ENCODE measurements at regions not wholly inside any gene's neighbourhood (a gene's known extent, or its start where the extent isn't known, plus 50 kb on each side); places are given as distances from the start of the nearest gene placed in this dataset.

GRCh38 chr12:59030415-59030814 is 110.1 kb upstream of the LRIG3 start:
- Histone ChIP-seq H3K4me1 (ENCODE audit: low read length) (peaks cover 31% of the 10 kb centered on the region), H3F3A (ENCODE audit: insufficient read depth, low read length) (peaks cover 6% of the 10 kb centered on the region; the same call in 1 of the 2 replicates), H3K36me3 (replicated peaks; ENCODE audit: insufficient read depth, low read length) (no peaks in the 10 kb centered on the region), H2AFZ (ENCODE audit: low read length) (no peak overlapping the region), H3K79me2 (ENCODE audit: low read length) (no peaks in the 10 kb centered on the region), H4K20me1 (ENCODE audit: insufficient read depth, low read length) (no peaks in the 10 kb centered on the region), H3K27me3 (replicated peaks; ENCODE audit: insufficient read depth, low read length) (no peaks in the 10 kb centered on the region), H3K9me3 (replicated peaks; ENCODE audit: insufficient read depth, low read length) (no peaks in the 10 kb centered on the region), H3K4me3 (ENCODE audit: low read length) (no peak overlapping the region), H3K9me2 (replicated peaks; ENCODE audit: insufficient read depth, low read length) (no peaks in the 10 kb centered on the region), H3K9ac (ENCODE audit: low read length) (no peak overlapping the region), H3K27ac (ENCODE audit: low read length) (no peak overlapping the region), H3K4me2 (ENCODE audit: low read depth, low read length) (no peak overlapping the region)
- no peak for TF ChIP-seq CTCF (IDR thresholded peaks at IDR 0.05; ENCODE audit: low read length)
- TF ChIP-seq EZH2 (optimal IDR thresholded peaks at IDR 0.05; ENCODE audit: low read depth, low read length), result no peak
- TF ChIP-seq EZH2phosphoT487 (IDR thresholded peaks at IDR 0.05; ENCODE audit: low read length), result no peak
- DNase-seq, result no peak

DNA sequence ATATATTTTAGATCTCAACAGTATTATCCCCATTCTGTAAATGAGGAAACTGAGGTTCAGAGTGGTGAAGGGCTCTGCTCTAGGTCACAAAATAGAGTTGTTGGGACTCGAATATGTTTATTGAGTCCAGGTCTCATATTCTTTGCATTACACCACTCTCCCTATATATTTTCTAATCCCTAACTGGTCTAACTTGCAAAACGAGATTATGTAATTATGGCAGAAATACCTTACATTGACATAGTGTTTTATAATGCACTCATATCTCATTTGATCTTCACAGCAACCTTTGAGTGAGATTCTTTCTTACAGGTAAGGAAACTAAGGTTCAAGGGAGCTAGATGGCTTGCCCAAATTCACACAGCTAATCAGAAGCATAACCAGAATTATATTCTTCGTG is 106.9 kb upstream of the LRIG3 start:
- no peaks in the 10 kb centered on the region for H3K9me2 ChIP-seq (replicated peaks; ENCODE audit: insufficient read depth, low read length)
- H4K20me1 ChIP-seq (ENCODE audit: insufficient read depth, low read length), result no peaks in the 10 kb centered on the region
- DNase-seq, result no peak
- H3K4me3 ChIP-seq (ENCODE audit: low read length), result no peak overlapping the region
- H3K27me3 ChIP-seq (replicated peaks; ENCODE audit: insufficient read depth, low read length), result no peaks in the 10 kb centered on the region
- H3K36me3 ChIP-seq (replicated peaks; ENCODE audit: insufficient read depth, low read length), result no peaks in the 10 kb centered on the region
- peaks cover 6% of the 10 kb centered on the region; the same call in 1 of the 2 replicates for H3F3A ChIP-seq (ENCODE audit: insufficient read depth, low read length)
- H3K4me1 ChIP-seq (ENCODE audit: low read length), result peaks cover 22% of the 10 kb centered on the region
- no peaks in the 10 kb centered on the region for H3K79me2 ChIP-seq (ENCODE audit: low read length)
- H3K27ac ChIP-seq (ENCODE audit: low read length), result no peak overlapping the region
- H3K9me3 ChIP-seq (replicated peaks; ENCODE audit: insufficient read depth, low read length), result no peaks in the 10 kb centered on the region
- H2AFZ ChIP-seq (ENCODE audit: low read length), result no peak overlapping the region
- no peak overlapping the region for H3K4me2 ChIP-seq (ENCODE audit: low read depth, low read length)
- H3K9ac ChIP-seq (ENCODE audit: low read length), result no peak overlapping the region
- TF ChIP-seq EZH2 (optimal IDR thresholded peaks at IDR 0.05; ENCODE audit: low read depth, low read length) (no peak), EZH2phosphoT487 (IDR thresholded peaks at IDR 0.05; ENCODE audit: low read length) (no peak), CTCF (IDR thresholded peaks at IDR 0.05; ENCODE audit: low read length) (no peak)

- H3K79me2 ChIP-seq (ENCODE audit: low read length), result no peaks in the 10 kb centered on the region
- no peak overlapping the region for H3K27ac ChIP-seq (ENCODE audit: low read length)
Measured at GRCh38 chr12:59023861-59024424, 103.6 kb upstream of the LRIG3 start.

More at GRCh38 chr12:59023861-59024424, 103.6 kb upstream of the LRIG3 start:
- TF ChIP-seq CTCF (IDR thresholded peaks at IDR 0.05; ENCODE audit: low read length) (no peak), EZH2phosphoT487 (IDR thresholded peaks at IDR 0.05; ENCODE audit: low read length) (no peak), EZH2 (optimal IDR thresholded peaks at IDR 0.05; ENCODE audit: low read depth, low read length) (no peak)
- no peaks in the 10 kb centered on the region for H3K36me3 ChIP-seq (replicated peaks; ENCODE audit: insufficient read depth, low read length)
- no peaks in the 10 kb centered on the region for H3K4me1 ChIP-seq (ENCODE audit: low read length)
- H3K9me3 ChIP-seq (replicated peaks; ENCODE audit: insufficient read depth, low read length), result no peaks in the 10 kb centered on the region
- no peaks in the 10 kb centered on the region for H3K27me3 ChIP-seq (replicated peaks; ENCODE audit: insufficient read depth, low read length)
- no peak overlapping the region for H3K4me2 ChIP-seq (ENCODE audit: low read depth, low read length)
- no peak for DNase-seq
- no peaks in the 10 kb centered on the region for H4K20me1 ChIP-seq (ENCODE audit: insufficient read depth, low read length)
- no peak overlapping the region for H2AFZ ChIP-seq (ENCODE audit: low read length)
- no peak overlapping the region for H3K4me3 ChIP-seq (ENCODE audit: low read length)
- H3F3A ChIP-seq (ENCODE audit: insufficient read depth, low read length), result no peaks in the 10 kb centered on the region
- H3K9ac ChIP-seq (ENCODE audit: low read length), result no peak overlapping the region
- no peaks in the 10 kb centered on the region for H3K9me2 ChIP-seq (replicated peaks; ENCODE audit: insufficient read depth, low read length)

All from MM.1S (cell line).